ENCODE measurements at regions not wholly inside any gene's neighbourhood (a gene's known extent, or its start where the extent isn't known, plus 50 kb on each side); places are given as distances from the start of the nearest gene placed in this dataset.

- TF ChIP-seq CTCF (IDR thresholded peaks at IDR 0.05) (no peak), POLR2A (IDR thresholded peaks at IDR 0.05) (no peak)
These were observed 248.5 kb upstream of the RAB6C start for GRCh38 chr2:129730979-129731378.

Measured in thyroid gland (tissue), 4 donors.